Pancreas (tissue), 10 donors: ENCODE measurements at regions not wholly inside any gene's neighbourhood (a gene's known extent, or its start where the extent isn't known, plus 50 kb on each side); places are given as distances from the start of the nearest gene placed in this dataset.

Source experiments
- ATAC-seq, 4 donors: fragments of 200-7000 bp; cut with Tn5 transposase; one replicate each; pipeline versions ENCODE4 v1.8.0 to v1.9.1; 2020; ENCODE audit warnings: mild to moderate bottlenecking in 4 of 4, moderate library complexity in 4 of 4
- DNase-seq, 6 donors: peaks; one replicate each; pipeline ENCODE4 v3.0.0-alpha.2; 2020
- FAIRE-seq: peaks from 2 replicates; lab custom pipeline; 2012; peaks lifted over from hg19 to GRCh38; lab: Jason Lieb, UNC
- H3K27ac ChIP-seq, 4 donors: fragments of 200-600 bp; sonication (generic); 1 replicate in 3 of 4; 2 replicates in 1 of 4; pipeline versions ENCODE4 v1.5.0 to v1.8.0; 2020
- H3K27me3 ChIP-seq, 4 donors: fragments of 200-600 bp; one replicate each; pipeline ENCODE4 v1.8.0; 2021
- H3K36me3 ChIP-seq, 3 donors: fragments of 200-600 bp; sonication (generic) in 1 of 3; one replicate each; pipeline versions ENCODE4 v1.5.0 to v1.8.0; 2020 to 2021
- H3K4me1 ChIP-seq, 3 donors: fragments of 200-600 bp; one replicate each; pipeline ENCODE4 v1.8.0; 2021
- H3K4me3 ChIP-seq, 4 donors: fragments of 200-600 bp; sonication (generic) in 2 of 4; one replicate each; pipeline versions ENCODE4 v1.5.0 to v1.8.0; 2020 to 2021
- H3K9me3 ChIP-seq, 4 donors: fragments of 200-600 bp; one replicate each; pipeline ENCODE4 v1.8.0; 2021
- CTCF ChIP-seq, 4 donors: fragments of 200-600 bp; sonication (generic) in 3 of 4; IDR thresholded peaks; one replicate each; pipeline versions ENCODE4 v1.5.0 to v1.8.0; 2021; ENCODE audit warnings: antibody characterized with exemption in 4 of 4
- WGBS, 2 donors: extraction: QIAGEN DNeasy Blood & Tissue Kit; methylation state at CpG; one replicate each; pipeline ENCODE4 v1.1.7; 2013; 5-methylcytosine and 5-hydroxymethylcytosine counted together
- intact Hi-C, 3 donors: fragments of 100-400 bp; cut with DNase I; formaldehyde crosslinking; loops; one replicate each; pipeline versions ENCODE4 v1.11.1 to v1.14.2; 2022
- donor health status: healthy with polysubstance abuse.
- donor health status: DM: no; HTN: no; CAD: no; lungs with moderate emphysema.
- donor health status: DM: no; HTN: no; CAD: no.
- donor health status: control.
- donor health status: control.
- donor health status: Bipolar disorder and iron deficiency.
- donor health status: DM: yes; HTN: yes; CAD: no.
- donor health status: DM: no; HTN: no; CAD: no.
- donor health status: DM: no; HTN: no; CAD: no.
- donor health status: DM: yes; HTN: yes; CAD: no.

GRCh38 chr6:151167034-151167433 is 72.7 kb upstream of the AKAP12 start:
- FAIRE-seq (no peak), DNase-seq (no peak), ATAC-seq (no peak)
- Histone ChIP-seq H3K27me3 (no peaks in the 10 kb centered on the region), H3K36me3 (no peaks in the 10 kb centered on the region), H3K4me1 (no peaks in the 10 kb centered on the region), H3K4me3 (no peak overlapping the region), H3K9me3 (no peaks in the 10 kb centered on the region), H3K27ac (no peak overlapping the region)
- WGBS, 2 donors: 84 to 90% methylated on average over 7 of the region's 7 CpGs
- intact Hi-C loops: no loop called here
- TF ChIP-seq CTCF (IDR thresholded peaks at IDR 0.05): no peak

- Histone ChIP-seq H3K4me1 (no peaks in the 10 kb centered on the region), H3K4me3 (no peak overlapping the region), H3K27ac (no peak overlapping the region), H3K9me3 (no peaks in the 10 kb centered on the region), H3K27me3 (no peaks in the 10 kb centered on the region), H3K36me3 (no peaks in the 10 kb centered on the region)
- DNase-seq (no peak), ATAC-seq (no peak), FAIRE-seq (no peak)
- 68 to 72% methylated on average over 10 of the region's 10 CpGs for WGBS, 2 donors
- no peak for TF ChIP-seq CTCF (IDR thresholded peaks at IDR 0.05)
- intact Hi-C loops: no loop called here
Observed at GRCh38 chr6:151170622-151171246, 69.0 kb upstream of the AKAP12 start.

GRCh38 chr6:151172751-151173150 is 67.0 kb upstream of the AKAP12 start:
- H3K4me1 ChIP-seq: no peaks in the 10 kb centered on the region
- no peaks in the 10 kb centered on the region for H3K27me3 ChIP-seq
- no peak for FAIRE-seq
- H3K9me3 ChIP-seq: no peaks in the 10 kb centered on the region
- no peaks in the 10 kb centered on the region for H3K36me3 ChIP-seq
- H3K4me3 ChIP-seq: no peak overlapping the region
- DNase-seq: no peak
- intact Hi-C loops: no loop called here
- 59 to 70% methylated on average over 3 of the region's 3 CpGs for WGBS, 2 donors
- TF ChIP-seq CTCF (IDR thresholded peaks at IDR 0.05): no peak
- no peak for ATAC-seq
- no peak overlapping the region for H3K27ac ChIP-seq

GRCh38 chr6:151175662-151176445 is 63.9 kb upstream of the AKAP12 start:
- no peak for TF ChIP-seq CTCF (IDR thresholded peaks at IDR 0.05)

More at GRCh38 chr6:151175662-151176445, 63.9 kb upstream of the AKAP12 start:
- ATAC-seq (no peak), FAIRE-seq (no peak), DNase-seq (no peak)
- Histone ChIP-seq H3K36me3 (no peaks in the 10 kb centered on the region), H3K4me1 (no peaks in the 10 kb centered on the region), H3K4me3 (no peak overlapping the region), H3K27me3 (no peaks in the 10 kb centered on the region), H3K27ac (no peak overlapping the region), H3K9me3 (no peaks in the 10 kb centered on the region)
- intact Hi-C loops: no loop called here
- WGBS, 2 donors: 69 to 70% methylated on average over 12 of the region's 12 CpGs
